Calu3 (cell line): ENCODE measurements at regions not wholly inside any gene's neighbourhood (a gene's known extent, or its start where the extent isn't known, plus 50 kb on each side); places are given as distances from the start of the nearest gene placed in this dataset.
A peak's percentile ranks its signal among the peaks of the same experiment; 100 is the strongest.
"Not testable (repeated sequence)": the region's sequence is repeated elsewhere in the genome, so short reads cannot be mapped to it uniquely, and the experiment has no call there.

ENCODE experiments used
- BruUV-seq: library from RNA; stranded (reverse); fragments of 400-500 nt; replicated peaks from 2 replicates; lab custom pipeline; 2021; lab: Mats Ljungman, UMichigan
- CTCF ChIA-PET: fragments of 300-600 bp; sonication (Branson Sonifier 250); formaldehyde crosslinking; loops from one replicate; lab custom pipeline; 2022; ENCODE audit warnings: antibody characterized with exemption; lab: Charles Lee
- DNase-seq: peaks from one replicate; pipeline ENCODE4 v3.0.0; 2022
- H3K27ac Mint-ChIP-seq: one replicate; pipeline ENCODE4 v1.8.0; 2022; ENCODE audit warnings: mixed read lengths; ENCODE audit not compliant: unreplicated experiment
- H3K27me3 Mint-ChIP-seq: one replicate; pipeline ENCODE4 v1.8.0; 2022; ENCODE audit warnings: mixed read lengths; ENCODE audit not compliant: unreplicated experiment
- H3K36me3 Mint-ChIP-seq: one replicate; pipeline ENCODE4 v1.8.0; 2022; ENCODE audit warnings: mild to moderate bottlenecking, moderate library complexity, mixed read lengths; ENCODE audit not compliant: insufficient read depth, unreplicated experiment
- H3K4me1 Mint-ChIP-seq: one replicate; pipeline ENCODE4 v1.8.0; 2022; ENCODE audit warnings: mild to moderate bottlenecking, low read depth, mixed read lengths; ENCODE audit not compliant: unreplicated experiment
- H3K4me3 Mint-ChIP-seq: one replicate; pipeline ENCODE4 v1.8.0; 2022; ENCODE audit warnings: mild to moderate bottlenecking, low read depth, moderate library complexity, mixed read lengths; ENCODE audit not compliant: unreplicated experiment
- H3K9me3 Mint-ChIP-seq: one replicate; pipeline ENCODE4 v1.8.0; 2022; ENCODE audit warnings: low read depth, mixed read lengths; ENCODE audit not compliant: unreplicated experiment
- CTCF ChIP-seq: fragments of 200-600 bp; IDR thresholded peaks from one replicate; pipeline ENCODE4 v1.8.0; 2022; ENCODE audit warnings: antibody characterized with exemption; ENCODE audit not compliant: unreplicated experiment
- intact Hi-C: fragments of 100-400 bp; cut with micrococcal nuclease; formaldehyde crosslinking; loops from one replicate; pipeline ENCODE4 v1.10.0; 2022; ENCODE audit not compliant: unreplicated experiment

- peak; percentile 62 for TF ChIP-seq CTCF
- peak; percentile 51 for DNase-seq
- no peak overlapping the region for H3K4me3 Mint-ChIP-seq
- intact Hi-C loops = loop anchor here (1.0 to 2.0 kb wide), 4 partner anchors 77 to 573 kb away; no protein-coding TSS in a partner anchor
- H3K4me1 Mint-ChIP-seq = no peaks in the 10 kb centered on the region
- H3K9me3 Mint-ChIP-seq = peaks cover 8% of the 10 kb centered on the region
- H3K27me3 Mint-ChIP-seq = no peaks in the 10 kb centered on the region
- H3K27ac Mint-ChIP-seq = peak overlapping the region; percentile 42
- CTCF ChIA-PET = interaction anchor here (1.9 kb wide), 1 partner anchor 77 kb away, joined by 14 read pairs; no protein-coding TSS in a partner anchor
- BruUV-seq = no TSS peak
- H3K36me3 Mint-ChIP-seq = no peaks in the 10 kb centered on the region
These were observed 687.8 kb downstream of the IPMK start for GRCh38 chr10:57579926-57580325.

DNA sequence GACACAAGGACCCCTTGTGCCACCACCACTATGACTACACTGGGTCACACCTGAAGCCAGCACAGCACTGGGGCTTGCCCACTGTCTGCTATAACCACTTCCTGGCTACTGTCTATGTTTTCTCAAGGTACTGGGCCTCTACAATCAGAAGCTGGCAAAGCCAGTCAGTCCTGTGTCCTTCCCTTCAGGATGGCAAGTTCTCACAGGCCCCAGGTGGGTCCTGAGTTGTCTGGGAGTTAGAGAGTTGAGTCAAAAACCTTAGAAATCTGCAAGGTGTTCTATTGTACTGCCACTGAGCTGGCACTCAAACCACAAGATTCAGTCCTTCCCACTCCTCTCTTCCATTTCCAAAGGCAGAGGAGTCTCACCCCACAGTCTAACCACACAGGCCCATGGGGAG lies 705.5 kb downstream of the IPMK start:
- intact Hi-C loops = no loop called here
- H3K36me3 Mint-ChIP-seq = no peaks in the 10 kb centered on the region
- H3K27ac Mint-ChIP-seq = no peak overlapping the region
- CTCF ChIA-PET = no interaction called here
- no peak overlapping the region for H3K4me3 Mint-ChIP-seq
- TF ChIP-seq CTCF = no peak
- H3K4me1 Mint-ChIP-seq = no peaks in the 10 kb centered on the region
- no TSS peak for BruUV-seq
- no peaks in the 10 kb centered on the region for H3K27me3 Mint-ChIP-seq
- no peak for DNase-seq
- H3K9me3 Mint-ChIP-seq = no peaks in the 10 kb centered on the region

GRCh38 chr10:57551774-57552173 lies 715.9 kb downstream of the IPMK start:
- DNase-seq, H3K36me3 Mint-ChIP-seq, H3K4me3 Mint-ChIP-seq, H3K27ac Mint-ChIP-seq, CTCF ChIA-PET, H3K27me3 Mint-ChIP-seq, H3K9me3 Mint-ChIP-seq, intact Hi-C loops, H3K4me1 Mint-ChIP-seq, BruUV-seq: not testable (repeated sequence)

- H3K4me3 Mint-ChIP-seq = no peak overlapping the region
- no peaks in the 10 kb centered on the region for H3K27me3 Mint-ChIP-seq
- no peak for DNase-seq
- CTCF ChIA-PET = no interaction called here
- H3K27ac Mint-ChIP-seq = no peak overlapping the region
- H3K4me1 Mint-ChIP-seq = no peaks in the 10 kb centered on the region
- no TSS peak for BruUV-seq
- H3K9me3 Mint-ChIP-seq = no peaks in the 10 kb centered on the region
- no peak for TF ChIP-seq CTCF
- H3K36me3 Mint-ChIP-seq = no peaks in the 10 kb centered on the region
- intact Hi-C loops = no loop called here
These were observed 732.4 kb downstream of the IPMK start for GRCh38 chr10:57535306-57535705.

DNA sequence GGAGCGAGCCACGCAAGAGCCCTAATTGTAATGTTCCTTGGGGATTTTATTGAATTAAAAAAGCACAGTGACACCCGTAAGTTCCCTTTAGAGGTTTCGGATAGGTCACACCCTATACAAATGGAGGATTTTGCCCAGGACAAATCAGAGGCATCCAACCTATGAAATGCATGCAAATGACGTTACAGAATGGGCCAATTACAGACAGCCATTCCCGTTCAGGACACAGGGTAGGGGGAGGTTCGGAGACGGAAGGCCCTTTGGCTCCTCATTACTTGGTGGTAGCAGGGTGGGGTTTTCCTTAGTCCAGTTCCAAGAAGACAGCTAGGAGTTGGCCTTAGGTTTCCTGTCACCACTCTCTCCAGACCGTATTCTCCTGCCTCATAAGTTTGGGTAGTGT lies 754.1 kb downstream of the IPMK start:
- Mint-ChIP-seq H3K27me3 (no peaks in the 10 kb centered on the region), H3K36me3 (no peaks in the 10 kb centered on the region), H3K27ac (no peak overlapping the region), H3K4me3 (no peak overlapping the region), H3K9me3 (no peaks in the 10 kb centered on the region), H3K4me1 (no peaks in the 10 kb centered on the region)
- no TSS peak for BruUV-seq
- no peak for DNase-seq
- intact Hi-C loops = no loop called here
- no peak for TF ChIP-seq CTCF
- CTCF ChIA-PET = no interaction called here
